ENCODE measurements at regions not wholly inside any gene's neighbourhood (a gene's known extent, or its start where the extent isn't known, plus 50 kb on each side); places are given as distances from the start of the nearest gene placed in this dataset.

DNA sequence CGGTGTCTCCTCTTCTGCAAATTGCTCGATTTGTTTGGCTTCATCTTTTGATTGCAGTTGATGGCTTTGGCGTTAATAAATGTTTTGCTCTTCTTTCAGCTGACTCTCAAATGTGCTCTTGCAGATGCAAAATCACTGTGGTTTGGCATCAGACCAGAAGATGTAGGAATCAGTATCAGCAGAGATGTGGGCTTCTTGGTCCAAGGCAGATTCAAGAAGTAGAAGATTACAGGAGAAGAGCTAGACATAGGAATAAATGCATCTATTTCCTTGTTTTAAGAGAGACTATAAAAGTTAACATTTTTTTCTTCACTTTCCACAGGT, 59.8 kb upstream of the BACH1 start:
- TF ChIP-seq, protein P1, sequence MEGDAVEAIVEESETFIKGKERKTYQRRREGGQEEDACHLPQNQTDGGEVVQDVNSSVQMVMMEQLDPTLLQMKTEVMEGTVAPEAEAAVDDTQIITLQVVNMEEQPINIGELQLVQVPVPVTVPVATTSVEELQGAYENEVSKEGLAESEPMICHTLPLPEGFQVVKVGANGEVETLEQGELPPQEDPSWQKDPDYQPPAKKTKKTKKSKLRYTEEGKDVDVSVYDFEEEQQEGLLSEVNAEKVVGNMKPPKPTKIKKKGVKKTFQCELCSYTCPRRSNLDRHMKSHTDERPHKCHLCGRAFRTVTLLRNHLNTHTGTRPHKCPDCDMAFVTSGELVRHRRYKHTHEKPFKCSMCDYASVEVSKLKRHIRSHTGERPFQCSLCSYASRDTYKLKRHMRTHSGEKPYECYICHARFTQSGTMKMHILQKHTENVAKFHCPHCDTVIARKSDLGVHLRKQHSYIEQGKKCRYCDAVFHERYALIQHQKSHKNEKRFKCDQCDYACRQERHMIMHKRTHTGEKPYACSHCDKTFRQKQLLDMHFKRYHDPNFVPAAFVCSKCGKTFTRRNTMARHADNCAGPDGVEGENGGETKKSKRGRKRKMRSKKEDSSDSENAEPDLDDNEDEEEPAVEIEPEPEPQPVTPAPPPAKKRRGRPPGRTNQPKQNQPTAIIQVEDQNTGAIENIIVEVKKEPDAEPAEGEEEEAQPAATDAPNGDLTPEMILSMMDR (IDR thresholded peaks at IDR 0.05) = no peak
- no peak for TF ChIP-seq EP300 (IDR thresholded peaks at IDR 0.05)
- TF ChIP-seq POLR2A (IDR thresholded peaks at IDR 0.05) = no peak
